GM21786 (cell line): ENCODE measurements at regions not wholly inside any gene's neighbourhood (a gene's known extent, or its start where the extent isn't known, plus 50 kb on each side); places are given as distances from the start of the nearest gene placed in this dataset.

Experiments
- ATAC-seq: cut with Tn5 transposase; IDR thresholded peaks from one replicate; pipeline ENCODE4 v1.9.1; 2021; ENCODE audit not compliant: unreplicated experiment

- no peak for ATAC-seq
Observed at GRCh38 chr20:22910287-22910852, 124.7 kb upstream of the SSTR4 start.

DNA sequence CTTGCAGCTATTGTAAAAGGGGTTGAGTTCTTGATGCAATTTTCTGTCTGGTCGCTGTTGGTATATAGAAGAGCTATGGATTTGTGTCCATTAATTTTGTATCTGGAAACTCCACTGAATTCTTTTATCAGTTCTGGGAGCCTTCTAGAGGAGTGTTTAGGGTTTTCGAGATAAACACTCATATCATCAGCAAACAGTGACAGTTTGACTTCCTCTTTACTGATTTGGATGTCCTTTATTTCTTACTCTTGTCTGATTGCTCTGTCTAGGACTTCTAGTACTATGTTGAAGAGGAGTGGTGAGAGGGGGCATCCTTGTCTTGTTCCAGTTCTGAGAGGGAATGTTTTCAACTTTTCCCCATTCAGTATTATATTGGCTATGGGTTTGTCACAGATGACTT lies 120.8 kb upstream of the SSTR4 start:
- no peak for ATAC-seq

- no peak for ATAC-seq
Observed at GRCh38 chr20:22915512-22915911, 119.6 kb upstream of the SSTR4 start.

GRCh38 chr20:22916021-22916842 lies 118.9 kb upstream of the SSTR4 start:
- no peak for ATAC-seq

DNA sequence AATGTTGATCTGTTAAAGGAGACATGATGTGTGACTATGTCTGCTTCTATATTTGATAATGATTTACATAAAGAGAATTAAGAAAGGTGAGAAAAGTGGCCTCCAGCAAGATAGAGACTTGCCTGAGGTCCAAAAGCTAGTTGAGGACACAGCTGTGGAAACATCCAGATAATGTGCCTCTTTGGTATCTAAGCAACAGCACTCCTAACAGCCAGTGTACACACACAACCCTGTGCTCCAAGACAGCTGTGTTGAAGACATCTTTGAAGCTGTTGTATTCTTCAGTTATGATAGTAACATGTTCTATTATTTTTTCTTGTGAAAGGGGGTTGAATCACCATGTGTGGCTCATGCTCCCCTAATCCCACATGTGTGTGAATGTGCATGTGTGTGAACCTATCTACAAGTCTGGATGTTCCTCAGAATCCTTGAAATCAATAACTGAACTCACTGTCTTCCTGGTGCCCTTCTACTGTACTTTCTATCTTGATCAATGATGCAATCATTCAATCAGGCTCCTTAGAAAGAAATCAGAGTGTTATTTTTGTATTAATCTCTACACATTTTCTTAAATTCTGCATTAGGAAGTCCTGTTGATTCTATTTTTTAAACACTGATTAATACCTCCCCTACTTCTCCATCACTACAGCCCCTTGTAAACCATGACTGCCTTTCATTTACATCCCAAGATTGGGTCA lies 116.7 kb upstream of the SSTR4 start:
- no peak for ATAC-seq

- no peak for ATAC-seq
Observed at GRCh38 chr20:22920898-22921297, 114.2 kb upstream of the SSTR4 start.

DNA sequence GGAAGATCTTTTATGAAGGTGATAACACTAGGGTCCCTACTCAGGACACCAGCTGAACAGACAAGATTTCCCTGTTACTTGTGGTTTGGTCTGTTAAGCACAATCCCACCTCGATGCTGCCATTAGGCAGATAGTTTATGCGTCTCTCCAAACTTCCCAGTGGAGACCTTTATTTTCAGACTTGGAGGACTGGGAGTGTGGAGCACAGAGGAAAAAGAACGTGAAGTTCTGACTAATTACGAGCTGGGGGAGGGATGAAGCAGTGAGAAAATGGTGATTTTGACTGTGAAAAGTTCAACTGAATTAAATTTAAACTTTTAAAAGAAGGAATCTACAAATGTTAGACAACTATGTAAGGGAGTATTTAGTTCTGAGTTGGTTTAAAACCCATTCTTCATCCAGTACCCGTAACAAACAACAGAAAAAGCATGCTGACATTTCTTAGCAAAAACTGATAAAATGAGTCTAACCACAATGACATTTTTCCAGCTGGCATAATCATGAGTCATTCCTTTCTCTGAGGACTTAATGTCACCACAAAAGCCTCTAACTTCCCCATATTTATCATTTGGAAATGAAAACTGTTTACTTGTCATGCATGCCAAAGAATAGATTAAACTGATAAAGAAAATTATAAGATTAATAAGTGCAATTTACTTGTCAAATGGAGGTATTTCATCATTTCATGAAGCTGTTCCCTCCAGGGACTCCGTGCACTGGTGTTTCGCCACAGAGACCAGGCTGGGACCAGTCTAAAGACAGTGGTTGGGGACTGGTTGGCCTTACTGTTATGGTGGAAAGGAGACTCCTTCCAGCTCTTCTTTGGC lies 113.3 kb upstream of the SSTR4 start:
- ATAC-seq, result no peak

- no peak for ATAC-seq
Observed at GRCh38 chr20:22922987-22923386, 112.1 kb upstream of the SSTR4 start.

DNA sequence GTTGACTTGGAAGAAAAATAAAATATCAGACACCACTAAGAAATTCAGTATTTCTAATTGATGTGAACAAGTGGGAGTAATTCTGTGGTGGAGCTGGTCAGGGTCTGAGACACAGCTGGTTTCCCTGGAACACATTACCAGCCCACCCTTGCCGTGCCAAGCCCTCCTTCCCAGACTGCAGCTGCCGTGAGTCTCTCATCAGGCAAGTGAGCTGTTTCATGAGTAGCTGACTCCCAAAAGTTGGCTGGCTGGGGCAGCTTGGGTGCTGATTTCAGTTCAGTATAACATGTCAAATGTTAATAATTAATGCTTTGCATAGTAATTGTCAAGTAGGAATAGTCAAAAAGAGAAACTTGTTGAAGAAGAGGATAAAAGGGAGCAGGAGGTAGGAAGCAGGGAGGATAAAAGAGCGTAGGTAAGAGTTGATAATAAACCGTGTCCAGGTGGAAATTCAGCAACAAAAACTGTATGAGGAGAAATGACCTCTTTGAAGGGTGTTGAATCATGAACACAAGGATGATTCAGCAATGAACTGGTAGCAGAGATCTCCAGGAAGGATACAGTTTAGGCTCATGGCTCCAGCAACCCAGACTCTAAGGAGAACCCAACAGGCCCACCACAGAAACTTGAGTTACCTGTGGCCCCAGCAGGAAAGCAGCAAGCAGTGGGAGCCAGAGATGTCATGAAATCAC lies 110.9 kb upstream of the SSTR4 start:
- no peak for ATAC-seq

GRCh38 chr20:22924949-22925612 lies 110.0 kb upstream of the SSTR4 start:
- peak; percentile 40 for ATAC-seq

GRCh38 chr20:22925613-22925983 lies 109.5 kb upstream of the SSTR4 start:
- ATAC-seq, result peak; percentile 22

- no peak for ATAC-seq
Observed at GRCh38 chr20:22927537-22927936, 107.6 kb upstream of the SSTR4 start.

GRCh38 chr20:22928679-22929078 lies 106.4 kb upstream of the SSTR4 start:
- ATAC-seq, result no peak

DNA sequence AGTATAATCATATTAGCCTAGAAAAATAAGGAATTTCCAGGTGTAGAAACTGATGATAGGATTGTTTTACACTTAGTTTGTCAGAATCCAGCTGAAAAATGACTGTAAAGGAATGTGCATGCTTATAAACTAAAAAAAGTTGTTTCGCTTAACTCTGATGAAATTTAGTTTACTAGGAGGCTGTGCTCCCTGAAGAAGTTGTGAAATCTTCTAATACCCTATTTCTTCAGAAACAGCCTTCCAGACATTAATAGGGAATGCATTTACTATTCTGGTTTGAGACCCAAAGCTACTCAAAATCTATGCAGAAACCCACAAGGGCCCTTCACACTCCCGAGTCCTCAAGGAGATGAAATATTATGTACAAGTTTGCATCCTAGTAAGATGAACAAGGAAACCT lies 105.5 kb upstream of the SSTR4 start:
- ATAC-seq, result no peak

DNA sequence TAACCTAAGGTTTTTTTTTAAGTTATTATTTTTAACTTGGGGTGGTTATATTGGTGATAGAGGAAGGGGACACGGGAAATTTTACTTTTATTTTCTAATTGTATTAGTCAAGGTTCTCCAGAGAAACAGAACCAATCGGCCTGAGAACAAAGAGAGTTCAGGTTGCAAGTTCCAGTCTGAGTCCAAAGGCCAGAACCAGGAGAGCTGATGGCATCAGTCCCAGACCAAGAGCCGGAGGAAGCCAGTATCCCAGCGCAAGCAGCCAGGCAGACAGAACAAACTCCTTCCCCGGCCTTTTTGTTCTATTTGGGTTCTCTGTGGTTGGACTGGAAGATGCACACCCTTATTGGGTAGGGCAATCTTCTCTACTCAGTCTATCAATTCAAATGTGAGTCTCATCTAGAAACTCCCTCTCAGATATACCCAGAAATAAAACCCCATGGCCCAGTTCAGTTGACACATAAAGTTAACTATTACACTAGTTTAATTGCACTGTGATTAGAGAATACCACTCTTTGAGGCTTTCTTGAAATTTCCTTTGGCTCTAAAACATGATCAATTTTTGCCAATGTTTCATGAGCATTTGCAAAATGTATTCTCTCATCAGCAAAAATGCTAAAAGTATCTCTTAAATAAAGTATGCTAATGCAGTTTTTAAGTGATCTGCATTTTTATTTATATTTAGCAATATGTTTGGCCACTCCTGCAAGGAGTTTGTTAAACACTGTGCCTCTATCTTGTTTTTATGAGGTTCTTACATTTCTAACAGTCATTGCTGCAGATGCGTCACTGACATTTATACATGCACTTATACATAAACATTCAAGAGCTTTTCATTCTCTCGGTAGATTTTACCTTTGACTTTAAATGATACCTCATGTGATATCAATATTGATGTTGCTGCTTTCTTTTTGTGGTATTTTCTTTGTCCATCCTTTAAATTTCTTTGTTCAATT lies 103.2 kb upstream of the SSTR4 start:
- ATAC-seq, result no peak

GRCh38 chr20:22939181-22939580 lies 95.9 kb upstream of the SSTR4 start:
- no peak for ATAC-seq

DNA sequence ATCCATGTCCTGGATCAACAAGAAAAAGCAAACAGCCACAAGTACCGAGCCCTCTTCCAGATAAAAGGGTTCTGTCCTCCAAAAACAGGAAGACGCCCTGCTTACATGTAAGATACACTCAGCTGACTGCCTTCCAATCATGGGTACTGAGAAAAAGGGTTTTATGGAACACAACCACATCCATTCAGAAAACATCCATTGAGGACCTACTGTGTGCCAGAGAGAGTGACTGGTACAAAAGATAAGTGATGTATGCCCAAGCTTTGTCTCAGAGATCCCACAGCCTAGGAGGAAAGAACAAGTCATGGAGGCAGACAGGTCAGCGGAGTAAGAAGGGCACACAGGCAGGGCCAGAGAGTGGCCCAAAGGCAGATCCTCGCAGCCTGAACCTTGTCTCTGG lies 94.8 kb upstream of the SSTR4 start:
- ATAC-seq, result no peak

GRCh38 chr20:22941550-22941949 lies 93.6 kb upstream of the SSTR4 start:
- ATAC-seq, result no peak

- ATAC-seq, result no peak
Observed at GRCh38 chr20:22942742-22943141, 92.4 kb upstream of the SSTR4 start.
